Lower leg skin (tissue), 4 donors: ENCODE measurements at regions not wholly inside any gene's neighbourhood (a gene's known extent, or its start where the extent isn't known, plus 50 kb on each side); places are given as distances from the start of the nearest gene placed in this dataset.
"Not testable (repeated sequence)": the region's sequence is repeated elsewhere in the genome, so short reads cannot be mapped to it uniquely, and the experiment has no call there.

Experiments used
- DNase-seq, 2 donors: peaks; one replicate each; pipeline ENCODE4 v3.0.0-alpha.2; 2019; ENCODE audit warnings: low spot score in 2 of 2
- H3K4me3 ChIP-seq: fragments of 200-600 bp; sonication (generic); 2 replicates; pipeline ENCODE4 v1.5.1; 2017; ENCODE audit warnings: mild to moderate bottlenecking, low read depth; ENCODE audit not compliant: poor library complexity, severe bottlenecking
- POLR2A ChIP-seq, 2 donors: fragments of 450-650 bp; IDR thresholded peaks; one replicate each; pipeline ENCODE4 v1.6.1; 2016 to 2017; ENCODE audit warnings: antibody characterized with exemption in 2 of 2, mild to moderate bottlenecking in 1 of 2, moderate library complexity in 1 of 2
- WGBS, 2 donors: methylation state at CpG; one replicate each; pipeline ENCODE4 v1.1.5; 2018; 5-methylcytosine and 5-hydroxymethylcytosine counted together
- intact Hi-C: fragments of 100-400 bp; cut with DNase I; formaldehyde crosslinking; loops from one replicate; pipeline ENCODE4 v1.15.0; 2023; ENCODE audit warnings: low total_unique reads
- TF ChIP-seq, protein P1 (sequence below), 3 donors: fragments of 450-650 bp; IDR thresholded peaks; one replicate each; pipeline ENCODE4 v1.5.1; 2016; ENCODE audit warnings: antibody characterized with exemption in 3 of 3, mild to moderate bottlenecking in 3 of 3, moderate library complexity in 2 of 3

- TF ChIP-seq POLR2A (IDR thresholded peaks at IDR 0.05), result no peak
- TF ChIP-seq, protein P1, sequence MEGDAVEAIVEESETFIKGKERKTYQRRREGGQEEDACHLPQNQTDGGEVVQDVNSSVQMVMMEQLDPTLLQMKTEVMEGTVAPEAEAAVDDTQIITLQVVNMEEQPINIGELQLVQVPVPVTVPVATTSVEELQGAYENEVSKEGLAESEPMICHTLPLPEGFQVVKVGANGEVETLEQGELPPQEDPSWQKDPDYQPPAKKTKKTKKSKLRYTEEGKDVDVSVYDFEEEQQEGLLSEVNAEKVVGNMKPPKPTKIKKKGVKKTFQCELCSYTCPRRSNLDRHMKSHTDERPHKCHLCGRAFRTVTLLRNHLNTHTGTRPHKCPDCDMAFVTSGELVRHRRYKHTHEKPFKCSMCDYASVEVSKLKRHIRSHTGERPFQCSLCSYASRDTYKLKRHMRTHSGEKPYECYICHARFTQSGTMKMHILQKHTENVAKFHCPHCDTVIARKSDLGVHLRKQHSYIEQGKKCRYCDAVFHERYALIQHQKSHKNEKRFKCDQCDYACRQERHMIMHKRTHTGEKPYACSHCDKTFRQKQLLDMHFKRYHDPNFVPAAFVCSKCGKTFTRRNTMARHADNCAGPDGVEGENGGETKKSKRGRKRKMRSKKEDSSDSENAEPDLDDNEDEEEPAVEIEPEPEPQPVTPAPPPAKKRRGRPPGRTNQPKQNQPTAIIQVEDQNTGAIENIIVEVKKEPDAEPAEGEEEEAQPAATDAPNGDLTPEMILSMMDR (IDR thresholded peaks at IDR 0.05), result no peak
- intact Hi-C loops, result no loop called here
- H3K4me3 ChIP-seq, result no peak overlapping the region
- no peak for DNase-seq
Observed at GRCh38 chr16:62732092-62732491, 695.9 kb upstream of the CDH8 start.

- H3K4me3 ChIP-seq, DNase-seq, intact Hi-C loops: not testable (repeated sequence)
- 92 to 94% methylated on average over 24 to 48 of the region's 48 CpGs for WGBS, 2 donors
Observed at GRCh38 chr16:62724670-62725269, 688.5 kb upstream of the CDH8 start.

GRCh38 chr16:62720651-62721050 is 684.4 kb upstream of the CDH8 start:
- intact Hi-C loops, result no loop called here
- 74 to 75% methylated on average over 5 of the region's 5 CpGs for WGBS, 2 donors
- DNase-seq, result no peak
- TF ChIP-seq POLR2A (IDR thresholded peaks at IDR 0.05), result no peak
- TF ChIP-seq, protein P1 (IDR thresholded peaks at IDR 0.05), result no peak
- no peak overlapping the region for H3K4me3 ChIP-seq

GRCh38 chr16:62717026-62717425 is 680.8 kb upstream of the CDH8 start:
- no peak for TF ChIP-seq POLR2A (IDR thresholded peaks at IDR 0.05)
- TF ChIP-seq, protein P1 (IDR thresholded peaks at IDR 0.05), result no peak
- H3K4me3 ChIP-seq, result no peak overlapping the region
- no peak for DNase-seq
- intact Hi-C loops, result no loop called here
- WGBS, 2 donors, result 52 to 59% methylated on average over 2 of the region's 2 CpGs

GRCh38 chr16:62715701-62716100 is 679.5 kb upstream of the CDH8 start:
- H3K4me3 ChIP-seq, result no peak overlapping the region
- TF ChIP-seq, protein P1 (IDR thresholded peaks at IDR 0.05), result no peak
- TF ChIP-seq POLR2A (IDR thresholded peaks at IDR 0.05), result no peak
- intact Hi-C loops, result no loop called here
- DNase-seq, result no peak
- WGBS, 2 donors, result 86 to 90% methylated on average over 1 of the region's 1 CpG

DNA sequence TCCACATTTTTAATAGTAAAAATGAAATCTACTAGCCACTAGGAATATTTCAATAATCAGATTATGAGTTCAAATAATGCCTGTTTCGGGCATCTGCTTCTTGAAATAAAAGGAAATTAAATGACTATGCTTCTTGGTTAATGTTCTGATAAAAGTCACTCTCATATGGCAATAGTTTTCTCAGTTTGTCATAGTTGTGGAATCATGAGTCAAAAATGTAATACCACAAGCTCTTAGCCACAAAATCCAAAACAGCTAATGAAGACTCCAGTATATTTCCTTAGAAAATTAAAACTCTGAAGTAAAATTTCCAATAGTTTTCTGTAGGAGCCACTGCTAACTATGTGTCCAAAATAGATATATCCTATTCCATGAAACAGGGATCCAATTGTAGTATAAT is 676.3 kb upstream of the CDH8 start:
- 59 to 61% methylated on average over 1 of the region's 1 CpG for WGBS, 2 donors
- intact Hi-C loops, result no loop called here
- no peak overlapping the region for H3K4me3 ChIP-seq
- DNase-seq, result no peak
- no peak for TF ChIP-seq POLR2A (IDR thresholded peaks at IDR 0.05)
- TF ChIP-seq, protein P1 (IDR thresholded peaks at IDR 0.05), result no peak
